Muscle of leg (tissue), 3 donors: ENCODE measurements at regions not wholly inside any gene's neighbourhood (a gene's known extent, or its start where the extent isn't known, plus 50 kb on each side); places are given as distances from the start of the nearest gene placed in this dataset.

Source experiments
- DNase-seq: peaks from one replicate; pipeline ENCODE4 v3.0.0; 2013
- H3K27ac ChIP-seq: one replicate; pipeline ENCODE4 v1.5.1; 2013; ENCODE audit warnings: mild to moderate bottlenecking, low read length, control low read depth
- H3K27me3 ChIP-seq: one replicate; pipeline ENCODE4 v1.6.1; 2013; ENCODE audit warnings: low read length; ENCODE audit not compliant: control insufficient read depth, insufficient read depth
- H3K36me3 ChIP-seq: one replicate; pipeline ENCODE4 v1.6.1; 2013; ENCODE audit warnings: low read length; ENCODE audit not compliant: control insufficient read depth, insufficient read depth
- H3K4me1 ChIP-seq: one replicate; pipeline ENCODE4 v1.6.1; 2013; ENCODE audit warnings: low read length; ENCODE audit not compliant: control insufficient read depth, insufficient read depth
- H3K4me3 ChIP-seq: one replicate; pipeline ENCODE4 v1.5.1; 2013; ENCODE audit warnings: low read length, control low read depth
- H3K9me3 ChIP-seq: replicated peaks from 2 replicates; pipeline ENCODE4 v1.6.1; 2013; ENCODE audit warnings: low read depth, low read length; ENCODE audit not compliant: control insufficient read depth
- WGBS: methylation state at CpG from one replicate; pipeline ENCODE4 v1.1.5; 2013; ENCODE audit warnings: missing lambda C conversion rate; ENCODE audit not compliant: insufficient coverage; 5-methylcytosine and 5-hydroxymethylcytosine counted together

DNA sequence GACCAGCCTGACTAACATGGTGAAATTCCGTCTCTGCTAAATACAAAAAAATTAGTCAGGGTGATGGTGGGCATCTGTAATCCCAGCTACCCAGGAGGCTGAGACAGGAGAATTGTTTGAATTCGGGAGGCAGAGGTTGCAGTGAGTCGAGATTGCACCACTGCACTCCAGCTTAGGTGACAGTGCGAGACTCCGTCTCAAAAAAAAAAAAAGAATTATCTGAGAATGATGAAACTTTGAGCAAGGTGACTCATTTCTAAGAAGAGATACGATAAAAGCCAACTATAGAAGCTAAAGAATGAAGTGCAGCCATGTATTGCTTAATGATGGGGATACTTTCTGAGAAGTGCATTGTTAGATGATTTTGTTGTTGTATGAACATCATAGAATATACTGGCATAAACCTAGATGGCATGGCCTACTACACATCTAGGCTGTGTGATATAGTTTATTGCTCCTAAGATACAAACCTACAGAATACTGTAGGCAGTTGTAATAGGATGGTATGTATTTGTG is 64.7 kb downstream of the SNRPE start:
- H3K27me3 ChIP-seq: no peaks in the 10 kb centered on the region
- H3K36me3 ChIP-seq: no peaks in the 10 kb centered on the region
- DNase-seq: no peak
- H3K27ac ChIP-seq: no peak overlapping the region
- H3K9me3 ChIP-seq: no peaks in the 10 kb centered on the region
- no peak overlapping the region for H3K4me3 ChIP-seq
- no peaks in the 10 kb centered on the region for H3K4me1 ChIP-seq
- 89% methylated on average over 6 of the region's 6 CpGs for WGBS

- no peak overlapping the region for H3K4me3 ChIP-seq
- 68% methylated on average over 2 of the region's 4 CpGs for WGBS
- no peaks in the 10 kb centered on the region for H3K36me3 ChIP-seq
- peaks cover 2% of the 10 kb centered on the region for H3K27me3 ChIP-seq
- no peak for DNase-seq
- H3K9me3 ChIP-seq: no peaks in the 10 kb centered on the region
- no peaks in the 10 kb centered on the region for H3K4me1 ChIP-seq
- no peak overlapping the region for H3K27ac ChIP-seq
Observed at GRCh38 chr1:203929741-203930309, 68.4 kb downstream of the SNRPE start.

DNA sequence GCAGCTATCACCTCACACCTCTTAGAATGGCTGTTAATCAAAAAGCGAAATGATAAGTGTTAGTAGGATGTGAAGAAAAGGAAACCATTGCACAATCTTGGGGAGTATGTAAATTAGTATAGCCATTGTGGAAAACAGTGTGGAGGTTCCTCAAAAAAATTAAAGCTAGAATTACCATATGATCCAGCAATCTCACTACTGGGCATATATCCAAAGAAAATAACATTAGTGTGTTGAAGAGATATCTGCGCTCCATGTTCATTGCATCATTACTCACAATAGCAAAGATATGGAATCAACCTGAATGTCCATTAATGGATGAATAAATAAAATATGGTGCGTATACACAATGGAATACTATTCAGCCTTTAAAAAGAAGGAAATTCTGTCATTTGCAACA is 68.9 kb downstream of the SNRPE start:
- Histone ChIP-seq H3K36me3 (no peaks in the 10 kb centered on the region), H3K4me1 (no peaks in the 10 kb centered on the region), H3K9me3 (no peaks in the 10 kb centered on the region), H3K4me3 (no peak overlapping the region), H3K27ac (no peak overlapping the region), H3K27me3 (peaks cover 2% of the 10 kb centered on the region)
- no peak for DNase-seq
- no CpG with 5 or more reads among the region's 3 CpGs for WGBS

- WGBS: 100% methylated on average over 1 of the region's 2 CpGs
- no peak overlapping the region for H3K4me3 ChIP-seq
- DNase-seq: no peak
Observed at GRCh38 chr1:203931953-203932352, 70.6 kb downstream of the SNRPE start.

DNA sequence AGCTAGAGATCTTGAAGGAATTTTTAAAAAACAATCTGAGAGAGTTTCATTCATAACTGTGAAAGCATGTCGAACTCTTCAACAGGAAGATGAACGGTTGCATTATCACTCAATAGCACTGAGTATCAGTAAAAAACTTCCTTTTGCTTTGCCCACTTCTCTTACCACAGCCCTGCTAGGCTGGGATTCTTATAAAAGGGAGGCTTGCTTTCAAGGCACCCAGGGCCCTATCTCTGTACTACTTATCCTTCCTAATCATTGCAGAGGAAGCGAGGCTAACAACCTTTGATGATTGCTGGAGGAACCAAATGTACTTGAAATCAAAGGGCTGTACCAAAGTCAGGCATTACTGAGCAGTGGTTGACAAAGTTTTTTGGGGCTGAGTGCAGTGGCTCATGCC is 71.2 kb downstream of the SNRPE start:
- Histone ChIP-seq H3K9me3 (no peaks in the 10 kb centered on the region), H3K4me3 (no peak overlapping the region), H3K27me3 (peaks cover 2% of the 10 kb centered on the region), H3K27ac (no peak overlapping the region), H3K36me3 (no peaks in the 10 kb centered on the region), H3K4me1 (no peaks in the 10 kb centered on the region)
- DNase-seq: no peak
- 60% methylated on average over 1 of the region's 3 CpGs for WGBS

More at GRCh38 chr1:203931953-203932352, 70.6 kb downstream of the SNRPE start:
- Histone ChIP-seq H3K27ac (no peak overlapping the region), H3K4me1 (no peaks in the 10 kb centered on the region), H3K36me3 (no peaks in the 10 kb centered on the region), H3K9me3 (no peaks in the 10 kb centered on the region), H3K27me3 (peaks cover 2% of the 10 kb centered on the region)

DNA sequence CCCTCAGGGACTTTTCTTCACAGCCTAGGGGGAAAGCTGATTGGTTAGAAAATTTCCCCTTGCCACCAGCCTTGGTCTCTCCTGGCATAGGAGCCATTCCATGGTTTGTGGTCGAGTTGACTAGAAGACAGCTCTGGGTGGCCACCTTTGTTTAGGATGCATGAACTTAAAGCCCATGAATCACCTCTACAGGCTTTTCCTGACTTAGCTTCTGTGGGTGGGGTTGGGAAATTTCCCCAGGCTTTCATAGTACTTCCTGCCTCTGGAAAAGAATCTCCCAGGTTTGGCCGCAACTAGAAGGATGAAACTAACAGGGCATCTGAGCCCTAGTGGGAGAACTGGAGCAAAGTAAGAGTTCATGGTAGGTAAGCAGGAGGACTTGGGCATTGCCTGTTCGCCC is 72.6 kb downstream of the SNRPE start:
- DNase-seq: no peak
- Histone ChIP-seq H3K9me3 (no peaks in the 10 kb centered on the region), H3K4me1 (no peaks in the 10 kb centered on the region), H3K36me3 (no peaks in the 10 kb centered on the region), H3K27ac (no peak overlapping the region), H3K4me3 (no peak overlapping the region), H3K27me3 (peaks cover 2% of the 10 kb centered on the region)
- 75% methylated on average over 1 of the region's 3 CpGs for WGBS

- DNase-seq: no peak
- WGBS: 60% methylated on average over 1 of the region's 3 CpGs
- H3K36me3 ChIP-seq: no peaks in the 10 kb centered on the region
- peaks cover 2% of the 10 kb centered on the region for H3K27me3 ChIP-seq
- no peak overlapping the region for H3K27ac ChIP-seq
- H3K4me1 ChIP-seq: no peaks in the 10 kb centered on the region
- H3K4me3 ChIP-seq: no peak overlapping the region
- H3K9me3 ChIP-seq: no peaks in the 10 kb centered on the region
Observed at GRCh38 chr1:203934651-203935050, 73.3 kb downstream of the SNRPE start.

- H3K36me3 ChIP-seq: no peaks in the 10 kb centered on the region
- WGBS: 78% methylated on average over 2 of the region's 2 CpGs
- no peak overlapping the region for H3K27ac ChIP-seq
- peaks cover 2% of the 10 kb centered on the region for H3K27me3 ChIP-seq
- no peaks in the 10 kb centered on the region for H3K9me3 ChIP-seq
- no peaks in the 10 kb centered on the region for H3K4me1 ChIP-seq
- no peak overlapping the region for H3K4me3 ChIP-seq
- DNase-seq: no peak
Observed at GRCh38 chr1:203935321-203935720, 73.9 kb downstream of the SNRPE start.

DNA sequence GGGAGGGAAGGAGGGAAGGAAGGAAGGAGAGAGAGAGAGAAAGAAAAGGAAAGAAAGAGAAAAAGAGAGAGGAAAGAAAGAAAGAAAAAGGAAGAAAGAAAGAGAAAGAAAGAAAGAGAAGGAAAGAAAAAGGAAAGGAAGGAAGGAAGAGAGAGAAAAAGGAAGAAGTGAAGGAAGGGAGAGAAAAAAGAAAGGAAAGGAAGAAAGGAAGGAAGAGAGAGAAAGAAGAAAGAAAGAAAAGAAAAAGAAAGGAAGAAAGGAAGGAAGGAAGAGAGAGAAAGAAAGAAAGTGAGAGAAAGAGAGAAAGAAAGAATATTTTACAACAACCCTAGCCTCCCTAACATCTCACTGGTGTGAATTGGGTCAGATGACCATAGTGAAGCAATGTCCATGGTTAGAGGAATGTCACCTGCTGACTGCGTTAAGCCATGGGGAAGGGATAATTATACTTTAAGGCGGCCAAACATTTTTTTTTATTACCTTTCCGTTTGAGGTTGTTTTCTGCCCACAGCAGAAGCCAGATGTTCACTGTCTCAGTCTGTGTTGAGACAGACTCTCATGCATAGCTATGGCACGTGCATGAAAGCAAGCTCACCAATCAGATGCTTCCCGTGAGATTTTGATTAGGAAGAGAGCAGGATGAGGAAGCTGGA is 76.4 kb downstream of the SNRPE start:
- no peaks in the 10 kb centered on the region for H3K4me1 ChIP-seq
- no peak overlapping the region for H3K4me3 ChIP-seq
- H3K27ac ChIP-seq: no peak overlapping the region
- no peaks in the 10 kb centered on the region for H3K9me3 ChIP-seq
- no peak for DNase-seq
- WGBS: 22% methylated on average over 4 of the region's 5 CpGs
- peaks cover 2% of the 10 kb centered on the region for H3K27me3 ChIP-seq
- H3K36me3 ChIP-seq: no peaks in the 10 kb centered on the region

DNA sequence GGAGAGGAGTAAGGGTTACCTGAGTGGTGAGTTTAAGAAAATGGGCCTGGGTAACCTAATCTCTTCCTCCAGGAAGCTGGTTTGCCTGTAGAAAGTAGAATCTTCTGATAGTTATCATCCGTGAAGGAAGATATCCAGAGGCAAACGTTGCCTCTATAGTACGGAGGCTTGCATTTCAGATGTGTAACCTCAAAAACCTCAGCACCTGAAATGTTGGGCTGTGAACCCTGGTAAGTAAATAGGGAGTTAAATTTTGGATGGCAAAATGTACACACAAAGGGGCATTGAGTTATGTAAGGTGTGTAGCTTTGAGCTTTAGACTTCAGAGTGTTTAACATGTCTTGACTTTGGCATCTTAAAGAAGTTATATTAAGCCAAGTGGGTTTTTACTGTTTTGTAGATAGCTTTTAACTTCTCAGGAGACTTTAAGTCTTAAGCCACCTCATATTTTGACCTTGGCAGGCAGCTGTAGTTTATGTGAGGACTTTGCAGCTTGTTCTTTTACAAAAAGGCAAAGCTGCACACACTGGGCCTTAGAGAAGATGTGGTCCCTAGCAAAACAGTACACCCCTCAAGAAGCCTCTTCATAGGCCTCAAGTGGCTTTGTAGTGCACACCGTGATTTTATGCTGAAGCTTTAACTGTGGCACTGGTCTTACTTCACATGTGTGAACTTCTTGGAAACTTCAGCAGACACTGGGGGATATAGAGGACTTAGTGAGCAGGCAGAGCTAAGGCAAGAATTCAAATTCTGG is 83.4 kb downstream of the SNRPE start:
- H3K27ac ChIP-seq: no peak overlapping the region
- no peak for DNase-seq
- no peaks in the 10 kb centered on the region for H3K4me1 ChIP-seq
- H3K36me3 ChIP-seq: no peaks in the 10 kb centered on the region
- H3K27me3 ChIP-seq: no peaks in the 10 kb centered on the region
- H3K9me3 ChIP-seq: no peaks in the 10 kb centered on the region
- 42% methylated on average over 3 of the region's 4 CpGs for WGBS
- H3K4me3 ChIP-seq: no peak overlapping the region
